PC-9 (cell line): ENCODE measurements at regions not wholly inside any gene's neighbourhood (a gene's known extent, or its start where the extent isn't known, plus 50 kb on each side); places are given as distances from the start of the nearest gene placed in this dataset.
"Not testable (repeated sequence)": the region's sequence is repeated elsewhere in the genome, so short reads cannot be mapped to it uniquely, and the experiment has no call there.

Source experiments
- BruUV-seq: library from RNA; stranded (reverse); fragments of 400-500 nt; replicated peaks from 2 replicates; lab custom pipeline; 2021; lab: Mats Ljungman, UMichigan
- CTCF ChIA-PET: fragments of 300-600 bp; sonication (Branson Sonifier 250); formaldehyde crosslinking; loops from one replicate; lab custom pipeline; 2022; ENCODE audit warnings: antibody characterized with exemption; lab: Charles Lee
- POLR2A ChIA-PET: fragments of 300-600 bp; sonication (Branson Sonifier 250); formaldehyde crosslinking; loops from one replicate; lab custom pipeline; 2022; ENCODE audit warnings: antibody characterized with exemption; ENCODE audit not compliant: unreplicated experiment; lab: Charles Lee
- DNase-seq, 2 experiments: peaks; one replicate each; pipeline versions ENCODE4 v3.0.0 to v3.0.0-alpha.2; 2015 to 2022; ENCODE audit warnings: mixed read lengths in 1 of 2
- H2AFZ ChIP-seq: fragments of 200-600 bp; sonication (generic); 2 replicates; pipeline ENCODE4 v1.8.1; 2017; ENCODE audit warnings: antibody characterized with exemption
- H3F3A ChIP-seq: fragments of 200-600 bp; sonication (generic); 2 replicates; pipeline ENCODE4 v1.8.1; 2017; ENCODE audit warnings: antibody characterized with exemption, mild to moderate bottlenecking, low read depth; ENCODE audit not compliant: insufficient read depth
- H3K27ac ChIP-seq: fragments of 200-600 bp; sonication (generic); 2 replicates; pipeline ENCODE4 v1.6.1; 2016; ENCODE audit warnings: mixed run types
- H3K27me3 ChIP-seq: fragments of 200-600 bp; sonication (generic); 2 replicates; pipeline ENCODE4 v1.6.1; 2016; ENCODE audit warnings: low read depth, mixed run types; ENCODE audit not compliant: insufficient read depth
- H3K36me3 ChIP-seq: fragments of 200-600 bp; sonication (generic); 2 replicates; pipeline ENCODE4 v1.6.1; 2016; ENCODE audit warnings: low read depth, mixed run types
- H3K4me1 ChIP-seq: fragments of 200-600 bp; sonication (generic); replicated peaks from 2 replicates; pipeline ENCODE4 v1.6.1; 2016; ENCODE audit warnings: mixed run types; ENCODE audit not compliant: insufficient read depth
- H3K4me2 ChIP-seq: fragments of 200-600 bp; sonication (generic); 2 replicates; pipeline ENCODE4 v1.6.1; 2017; ENCODE audit warnings: mixed run types
- H3K4me3 ChIP-seq: fragments of 200-600 bp; sonication (generic); 2 replicates; pipeline ENCODE4 v1.6.1; 2016; ENCODE audit warnings: mixed run types
- H3K79me2 ChIP-seq: fragments of 200-600 bp; sonication (generic); 2 replicates; pipeline ENCODE4 v1.6.1; 2017; ENCODE audit warnings: low read depth, mixed run types
- H3K9me2 ChIP-seq: fragments of 200-600 bp; sonication (generic); 2 replicates; pipeline ENCODE4 v1.8.1; 2017; ENCODE audit warnings: mild to moderate bottlenecking; ENCODE audit not compliant: insufficient read depth
- H3K9me3 ChIP-seq: fragments of 200-600 bp; sonication (generic); 2 replicates; pipeline ENCODE4 v1.8.1; 2016; ENCODE audit warnings: low read depth; ENCODE audit not compliant: insufficient read depth
- H4K20me1 ChIP-seq: fragments of 200-600 bp; sonication (generic); 2 replicates; pipeline ENCODE4 v1.8.1; 2017; ENCODE audit not compliant: insufficient read depth
- EZH2 ChIP-seq: fragments of 200-600 bp; sonication (generic); IDR thresholded peaks from 2 replicates; pipeline ENCODE4 v1.8.0; 2017; ENCODE audit warnings: antibody characterized with exemption, low read depth
- intact Hi-C: fragments of 100-400 bp; cut with micrococcal nuclease; formaldehyde crosslinking; loops from one replicate; pipeline ENCODE4 v1.10.0; 2022; ENCODE audit not compliant: unreplicated experiment
- TF ChIP-seq, protein P1 (sequence below): fragments of 200-600 bp; sonication (generic); conservative IDR thresholded peaks from 2 replicates; pipeline ENCODE4 v1.6.1; 2017; ENCODE audit warnings: mixed run types, antibody characterized with exemption, mild to moderate bottlenecking, moderate library complexity

DNA sequence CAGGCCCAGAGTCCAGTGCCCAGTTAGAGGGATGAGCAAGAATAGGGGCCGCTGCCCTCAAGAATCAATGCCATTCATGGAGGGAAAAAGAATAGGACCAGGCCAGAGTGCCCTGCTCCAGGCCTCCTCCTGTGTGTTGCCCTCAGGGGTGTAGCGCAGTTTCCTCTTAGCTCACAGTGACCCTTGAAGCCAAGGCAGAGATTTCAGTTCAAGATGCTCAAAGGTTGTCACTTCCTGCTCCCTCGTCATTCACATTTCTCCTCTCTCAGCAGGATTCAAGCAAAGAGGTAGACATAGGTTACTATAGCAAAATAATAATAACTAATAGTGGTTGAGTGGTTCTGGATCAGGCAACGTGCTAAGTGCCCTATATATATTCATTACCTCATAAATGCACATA, 55.1 kb upstream of the PELI2 start:
- ChIA-PET POLR2A (no interaction called here), CTCF (no interaction called here)
- no peak for TF ChIP-seq EZH2
- TF ChIP-seq, protein P1, sequence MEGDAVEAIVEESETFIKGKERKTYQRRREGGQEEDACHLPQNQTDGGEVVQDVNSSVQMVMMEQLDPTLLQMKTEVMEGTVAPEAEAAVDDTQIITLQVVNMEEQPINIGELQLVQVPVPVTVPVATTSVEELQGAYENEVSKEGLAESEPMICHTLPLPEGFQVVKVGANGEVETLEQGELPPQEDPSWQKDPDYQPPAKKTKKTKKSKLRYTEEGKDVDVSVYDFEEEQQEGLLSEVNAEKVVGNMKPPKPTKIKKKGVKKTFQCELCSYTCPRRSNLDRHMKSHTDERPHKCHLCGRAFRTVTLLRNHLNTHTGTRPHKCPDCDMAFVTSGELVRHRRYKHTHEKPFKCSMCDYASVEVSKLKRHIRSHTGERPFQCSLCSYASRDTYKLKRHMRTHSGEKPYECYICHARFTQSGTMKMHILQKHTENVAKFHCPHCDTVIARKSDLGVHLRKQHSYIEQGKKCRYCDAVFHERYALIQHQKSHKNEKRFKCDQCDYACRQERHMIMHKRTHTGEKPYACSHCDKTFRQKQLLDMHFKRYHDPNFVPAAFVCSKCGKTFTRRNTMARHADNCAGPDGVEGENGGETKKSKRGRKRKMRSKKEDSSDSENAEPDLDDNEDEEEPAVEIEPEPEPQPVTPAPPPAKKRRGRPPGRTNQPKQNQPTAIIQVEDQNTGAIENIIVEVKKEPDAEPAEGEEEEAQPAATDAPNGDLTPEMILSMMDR: no peak
- Histone ChIP-seq H3K4me1 (no peaks in the 10 kb centered on the region), H4K20me1 (no peaks in the 10 kb centered on the region), H3K27ac (no peak overlapping the region), H3K4me3 (no peak overlapping the region), H3K27me3 (peaks cover 8% of the 10 kb centered on the region; the same call in 1 of the 2 replicates), H2AFZ (no peak overlapping the region), H3K9me2 (no peaks in the 10 kb centered on the region), H3K36me3 (no peaks in the 10 kb centered on the region), H3F3A (no peaks in the 10 kb centered on the region), H3K4me2 (no peak overlapping the region), H3K9me3 (no peaks in the 10 kb centered on the region), H3K79me2 (no peaks in the 10 kb centered on the region)
- DNase-seq: no peak
- intact Hi-C loops: no loop called here
- no TSS peak for BruUV-seq

DNA sequence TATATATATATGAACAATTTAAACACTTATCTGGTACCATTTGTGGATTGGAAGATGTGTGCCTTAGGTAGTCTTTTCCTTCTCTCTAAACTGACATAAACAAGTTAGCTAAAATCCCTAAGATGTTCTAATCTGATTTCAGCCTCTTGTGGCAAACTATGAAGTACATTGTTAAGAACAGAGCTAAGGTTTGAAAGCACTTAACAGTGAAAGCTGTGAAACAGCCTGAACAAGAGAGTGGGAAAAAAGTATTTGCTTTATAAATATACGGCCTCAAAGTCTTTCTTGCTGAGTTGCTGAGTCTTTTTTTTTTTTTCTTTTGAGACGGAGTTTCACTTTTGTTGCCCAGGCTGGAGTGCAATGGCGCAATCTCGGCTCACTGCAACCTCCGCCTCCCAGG, 53.7 kb upstream of the PELI2 start:
- no peaks in the 10 kb centered on the region for H3K9me3 ChIP-seq
- no peaks in the 10 kb centered on the region for H3K79me2 ChIP-seq
- H3K9me2 ChIP-seq: no peaks in the 10 kb centered on the region
- H3K4me3 ChIP-seq: no peak overlapping the region
- no TSS peak for BruUV-seq
- no peaks in the 10 kb centered on the region for H4K20me1 ChIP-seq
- H3F3A ChIP-seq: no peaks in the 10 kb centered on the region
- H3K27ac ChIP-seq: no peak overlapping the region
- ChIA-PET POLR2A (interaction anchor here (0.7 kb wide), 1 partner anchor 511 kb away, joined by 4 read pairs; no protein-coding TSS in a partner anchor), CTCF (interaction anchor here (0.7 kb wide), 1 partner anchor 25 kb away, joined by 3 read pairs; no protein-coding TSS in a partner anchor)
- H3K4me1 ChIP-seq: no peaks in the 10 kb centered on the region
- no peaks in the 10 kb centered on the region for H3K36me3 ChIP-seq
- DNase-seq: no peak
- no peak overlapping the region for H2AFZ ChIP-seq
- TF ChIP-seq, protein P1: no peak
- no peak for TF ChIP-seq EZH2
- intact Hi-C loops: no loop called here
- H3K4me2 ChIP-seq: no peak overlapping the region
- H3K27me3 ChIP-seq: peaks cover 8% of the 10 kb centered on the region; the same call in 1 of the 2 replicates

- H3K4me1 ChIP-seq, DNase-seq, H3K4me3 ChIP-seq, BruUV-seq, H3K27me3 ChIP-seq, H3K4me2 ChIP-seq, H3K27ac ChIP-seq, H4K20me1 ChIP-seq, intact Hi-C loops, CTCF ChIA-PET, H3K9me2 ChIP-seq, H2AFZ ChIP-seq, POLR2A ChIA-PET, H3K36me3 ChIP-seq, H3F3A ChIP-seq, H3K79me2 ChIP-seq, H3K9me3 ChIP-seq: not testable (repeated sequence)
These were observed 53.0 kb upstream of the PELI2 start for GRCh38 chr14:56065199-56065598.
